ENCODE measurements at regions not wholly inside any gene's neighbourhood (a gene's known extent, or its start where the extent isn't known, plus 50 kb on each side); places are given as distances from the start of the nearest gene placed in this dataset.

DNA sequence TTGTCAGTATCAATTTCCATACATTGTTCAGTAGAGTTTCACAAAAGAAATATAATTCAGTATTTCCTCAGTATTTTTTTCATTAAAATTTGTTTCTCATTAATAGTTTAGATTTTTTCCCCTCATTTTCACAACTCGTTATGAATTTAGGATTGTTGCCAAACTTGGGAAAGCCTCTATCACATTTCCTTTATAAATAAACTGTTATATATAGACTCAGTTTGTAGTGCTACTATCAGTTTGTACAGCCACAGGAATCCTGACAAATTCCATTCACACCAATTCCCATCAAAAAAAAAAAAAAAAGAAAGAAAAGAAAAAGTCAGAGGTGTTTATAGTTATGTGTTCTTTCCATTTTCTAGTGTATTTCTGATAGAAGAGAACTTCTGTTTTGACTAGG, 123.3 kb upstream of the DCC start:
- TF ChIP-seq, protein P1, sequence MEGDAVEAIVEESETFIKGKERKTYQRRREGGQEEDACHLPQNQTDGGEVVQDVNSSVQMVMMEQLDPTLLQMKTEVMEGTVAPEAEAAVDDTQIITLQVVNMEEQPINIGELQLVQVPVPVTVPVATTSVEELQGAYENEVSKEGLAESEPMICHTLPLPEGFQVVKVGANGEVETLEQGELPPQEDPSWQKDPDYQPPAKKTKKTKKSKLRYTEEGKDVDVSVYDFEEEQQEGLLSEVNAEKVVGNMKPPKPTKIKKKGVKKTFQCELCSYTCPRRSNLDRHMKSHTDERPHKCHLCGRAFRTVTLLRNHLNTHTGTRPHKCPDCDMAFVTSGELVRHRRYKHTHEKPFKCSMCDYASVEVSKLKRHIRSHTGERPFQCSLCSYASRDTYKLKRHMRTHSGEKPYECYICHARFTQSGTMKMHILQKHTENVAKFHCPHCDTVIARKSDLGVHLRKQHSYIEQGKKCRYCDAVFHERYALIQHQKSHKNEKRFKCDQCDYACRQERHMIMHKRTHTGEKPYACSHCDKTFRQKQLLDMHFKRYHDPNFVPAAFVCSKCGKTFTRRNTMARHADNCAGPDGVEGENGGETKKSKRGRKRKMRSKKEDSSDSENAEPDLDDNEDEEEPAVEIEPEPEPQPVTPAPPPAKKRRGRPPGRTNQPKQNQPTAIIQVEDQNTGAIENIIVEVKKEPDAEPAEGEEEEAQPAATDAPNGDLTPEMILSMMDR (IDR thresholded peaks at IDR 0.05; ENCODE audit: low read length), result no peak
- TF ChIP-seq EZH2phosphoT487 (IDR thresholded peaks at IDR 0.05; ENCODE audit: low read length), result no peak
